ENCODE measurements at regions not wholly inside any gene's neighbourhood (a gene's known extent, or its start where the extent isn't known, plus 50 kb on each side); places are given as distances from the start of the nearest gene placed in this dataset.

GRCh38 chr3:170642882-170643601 is 57.2 kb upstream of the SLC7A14 start:
- no peaks in the 10 kb centered on the region for H3K27me3 ChIP-seq
- no peak for ATAC-seq
- no peak for FAIRE-seq

DNA sequence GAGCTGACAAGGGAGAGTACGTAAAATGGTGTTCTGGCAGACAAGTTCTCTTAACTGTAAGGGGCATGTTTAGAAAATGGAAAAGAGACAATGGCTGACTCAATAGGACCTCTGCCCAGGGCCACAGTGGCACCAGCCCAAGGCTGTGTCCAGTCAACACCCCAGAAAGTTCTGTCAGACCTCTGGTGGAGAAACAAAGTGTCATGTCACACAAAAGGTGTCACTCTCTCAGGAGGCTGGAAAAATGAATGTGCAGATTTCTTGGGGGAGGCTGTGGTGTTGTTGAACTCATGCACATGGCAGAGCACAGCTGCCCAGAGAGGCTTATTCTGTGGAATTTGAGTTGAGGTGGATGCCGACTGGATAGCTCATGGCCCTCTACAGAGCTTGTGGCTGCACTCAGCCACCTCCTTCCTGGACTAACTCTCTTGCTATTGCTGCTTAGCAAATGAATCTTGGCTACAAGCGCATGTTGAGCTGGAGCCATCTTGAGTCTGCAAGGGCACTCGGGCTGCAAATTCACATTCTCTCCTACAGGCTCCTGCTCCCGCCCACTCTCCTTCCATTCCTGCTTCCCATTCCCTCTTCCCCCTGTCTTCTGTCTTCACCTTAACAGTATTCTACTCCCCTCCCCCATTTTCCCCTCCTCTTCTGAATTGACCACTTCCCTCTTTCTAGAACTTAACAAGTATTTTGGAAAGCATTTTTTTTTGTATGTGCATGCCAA is 55.8 kb upstream of the SLC7A14 start:
- TF ChIP-seq, protein P1, sequence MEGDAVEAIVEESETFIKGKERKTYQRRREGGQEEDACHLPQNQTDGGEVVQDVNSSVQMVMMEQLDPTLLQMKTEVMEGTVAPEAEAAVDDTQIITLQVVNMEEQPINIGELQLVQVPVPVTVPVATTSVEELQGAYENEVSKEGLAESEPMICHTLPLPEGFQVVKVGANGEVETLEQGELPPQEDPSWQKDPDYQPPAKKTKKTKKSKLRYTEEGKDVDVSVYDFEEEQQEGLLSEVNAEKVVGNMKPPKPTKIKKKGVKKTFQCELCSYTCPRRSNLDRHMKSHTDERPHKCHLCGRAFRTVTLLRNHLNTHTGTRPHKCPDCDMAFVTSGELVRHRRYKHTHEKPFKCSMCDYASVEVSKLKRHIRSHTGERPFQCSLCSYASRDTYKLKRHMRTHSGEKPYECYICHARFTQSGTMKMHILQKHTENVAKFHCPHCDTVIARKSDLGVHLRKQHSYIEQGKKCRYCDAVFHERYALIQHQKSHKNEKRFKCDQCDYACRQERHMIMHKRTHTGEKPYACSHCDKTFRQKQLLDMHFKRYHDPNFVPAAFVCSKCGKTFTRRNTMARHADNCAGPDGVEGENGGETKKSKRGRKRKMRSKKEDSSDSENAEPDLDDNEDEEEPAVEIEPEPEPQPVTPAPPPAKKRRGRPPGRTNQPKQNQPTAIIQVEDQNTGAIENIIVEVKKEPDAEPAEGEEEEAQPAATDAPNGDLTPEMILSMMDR (IDR thresholded peaks at IDR 0.05) = no peak
- no peaks in the 10 kb centered on the region for H3K9me3 ChIP-seq
- ATAC-seq = peak in 2 of 4 donors; percentile 12 to 38
- H3K27me3 ChIP-seq = no peaks in the 10 kb centered on the region
- no peak overlapping the region for H3K27ac ChIP-seq
- intact Hi-C loops (cut with DNase I) = no loop called here
- FAIRE-seq = no peak
- H3K4me1 ChIP-seq = peaks cover 0 to 3% (median 0%) of the 10 kb centered on the region in 3 donors
- no peak for DNase-seq
- H3K4me3 ChIP-seq = no peak overlapping the region
- H3K36me3 ChIP-seq = no peaks in the 10 kb centered on the region
- 82 to 84% methylated on average over 5 of the region's 5 CpGs for WGBS, 2 donors

More at GRCh38 chr3:170642882-170643601, 57.2 kb upstream of the SLC7A14 start:
- 66 to 81% methylated on average over 3 of the region's 3 CpGs for WGBS, 2 donors
- no peak overlapping the region for H3K4me3 ChIP-seq
- H3K36me3 ChIP-seq = no peaks in the 10 kb centered on the region
- peaks cover 0 to 3% (median 0%) of the 10 kb centered on the region in 3 donors for H3K4me1 ChIP-seq
- DNase-seq = no peak
- H3K27ac ChIP-seq = no peak overlapping the region
- H3K9me3 ChIP-seq = no peaks in the 10 kb centered on the region
- TF ChIP-seq, protein P1 (IDR thresholded peaks at IDR 0.05) = no peak
- intact Hi-C loops (cut with DNase I) = no loop called here

DNA sequence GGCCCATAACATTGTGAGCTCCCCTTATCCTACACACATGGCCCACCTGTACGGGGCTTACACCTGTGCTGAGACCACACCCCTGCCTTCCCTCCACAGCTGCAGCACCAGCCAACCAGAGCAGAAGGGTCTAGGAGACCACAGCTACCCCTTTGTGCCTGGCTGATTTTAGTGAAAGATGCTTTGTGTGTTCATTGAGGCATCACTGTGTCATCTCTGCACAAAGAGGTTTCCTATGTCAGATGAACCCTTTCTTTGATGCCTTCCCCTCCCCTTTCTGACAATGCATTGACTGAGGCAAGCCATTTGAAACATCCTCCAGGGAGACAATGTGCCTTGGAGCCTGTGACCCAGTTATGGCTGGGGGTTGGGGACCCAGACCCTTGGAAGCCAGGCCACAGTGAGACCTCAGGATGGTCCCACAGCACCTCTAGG is 54.9 kb upstream of the SLC7A14 start:
- WGBS, 2 donors = 75 to 79% methylated on average over 1 of the region's 1 CpG
- Histone ChIP-seq H3K36me3 (no peaks in the 10 kb centered on the region), H3K4me1 (peaks cover 0 to 3% (median 0%) of the 10 kb centered on the region in 3 donors), H3K9me3 (no peaks in the 10 kb centered on the region), H3K27me3 (no peaks in the 10 kb centered on the region), H3K27ac (no peak overlapping the region), H3K4me3 (no peak overlapping the region)
- intact Hi-C loops (cut with DNase I) = no loop called here
- DNase-seq = no peak
- ATAC-seq = no peak
- no peak for FAIRE-seq
- TF ChIP-seq, protein P1 (IDR thresholded peaks at IDR 0.05) = no peak

- Histone ChIP-seq H3K4me3 (no peak overlapping the region), H3K4me1 (peaks cover 0 to 3% (median 0%) of the 10 kb centered on the region in 3 donors), H3K36me3 (no peaks in the 10 kb centered on the region), H3K27me3 (no peaks in the 10 kb centered on the region), H3K27ac (no peak overlapping the region), H3K9me3 (no peaks in the 10 kb centered on the region)
- 76 to 90% methylated on average over 4 of the region's 4 CpGs for WGBS, 2 donors
- no peak for ATAC-seq
- intact Hi-C loops (cut with DNase I) = no loop called here
- no peak for DNase-seq
- FAIRE-seq = no peak
- TF ChIP-seq, protein P1 (IDR thresholded peaks at IDR 0.05) = no peak
These were observed 53.1 kb upstream of the SLC7A14 start for GRCh38 chr3:170638988-170639387.

- intact Hi-C loops (cut with DNase I) = no loop called here
- 92 to 98% methylated on average over 3 of the region's 3 CpGs for WGBS, 2 donors
These were observed 51.4 kb upstream of the SLC7A14 start for GRCh38 chr3:170637306-170637705.

More at GRCh38 chr3:170637306-170637705, 51.4 kb upstream of the SLC7A14 start:
- H3K27me3 ChIP-seq = no peaks in the 10 kb centered on the region
- no peak overlapping the region for H3K4me3 ChIP-seq
- ATAC-seq (no peak), FAIRE-seq (no peak), DNase-seq (no peak)
- H3K9me3 ChIP-seq = no peaks in the 10 kb centered on the region
- no peaks in the 10 kb centered on the region for H3K36me3 ChIP-seq
- TF ChIP-seq, protein P1 (IDR thresholded peaks at IDR 0.05) = no peak
- H3K27ac ChIP-seq = no peak overlapping the region
- H3K4me1 ChIP-seq = peaks cover 0 to 5% (median 5%) of the 10 kb centered on the region in 3 donors
